ENCODE measurements at regions not wholly inside any gene's neighbourhood (a gene's known extent, or its start where the extent isn't known, plus 50 kb on each side); places are given as distances from the start of the nearest gene placed in this dataset.

DNA sequence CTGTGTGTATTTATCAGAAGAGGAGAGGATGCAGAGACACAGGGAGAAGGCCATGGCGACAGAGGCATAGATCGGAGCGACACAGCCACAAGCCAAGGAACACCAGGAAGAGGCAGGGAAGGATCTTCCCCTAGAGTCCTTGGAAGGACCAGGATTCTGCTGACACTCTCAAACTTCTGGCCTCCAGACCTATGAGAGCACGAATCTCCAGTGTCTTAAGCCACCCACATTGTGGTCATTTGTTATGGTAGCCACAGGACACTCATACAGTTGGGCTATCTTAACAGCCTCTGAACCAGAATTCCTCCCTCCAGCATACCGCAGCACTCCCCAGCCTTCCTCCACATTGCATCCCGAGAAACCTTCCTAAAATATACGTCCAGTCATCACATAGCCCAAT is 367.0 kb upstream of the MGMT start:
- Histone ChIP-seq H3K36me3 (ENCODE audit: control insufficient read depth, insufficient read depth, low read length) (no peaks in the 10 kb centered on the region), H3K4me3 (ENCODE audit: low read length) (no peak overlapping the region), H3K4me1 (ENCODE audit: control insufficient read depth, insufficient read depth, low read length) (no peaks in the 10 kb centered on the region), H3K9ac (ENCODE audit: low read length) (no peak overlapping the region), H3K9me3 (ENCODE audit: control insufficient read depth, low read length) (no peaks in the 10 kb centered on the region), H3K27me3 (ENCODE audit: control insufficient read depth, insufficient read depth, low read length) (no peaks in the 10 kb centered on the region)

DNA sequence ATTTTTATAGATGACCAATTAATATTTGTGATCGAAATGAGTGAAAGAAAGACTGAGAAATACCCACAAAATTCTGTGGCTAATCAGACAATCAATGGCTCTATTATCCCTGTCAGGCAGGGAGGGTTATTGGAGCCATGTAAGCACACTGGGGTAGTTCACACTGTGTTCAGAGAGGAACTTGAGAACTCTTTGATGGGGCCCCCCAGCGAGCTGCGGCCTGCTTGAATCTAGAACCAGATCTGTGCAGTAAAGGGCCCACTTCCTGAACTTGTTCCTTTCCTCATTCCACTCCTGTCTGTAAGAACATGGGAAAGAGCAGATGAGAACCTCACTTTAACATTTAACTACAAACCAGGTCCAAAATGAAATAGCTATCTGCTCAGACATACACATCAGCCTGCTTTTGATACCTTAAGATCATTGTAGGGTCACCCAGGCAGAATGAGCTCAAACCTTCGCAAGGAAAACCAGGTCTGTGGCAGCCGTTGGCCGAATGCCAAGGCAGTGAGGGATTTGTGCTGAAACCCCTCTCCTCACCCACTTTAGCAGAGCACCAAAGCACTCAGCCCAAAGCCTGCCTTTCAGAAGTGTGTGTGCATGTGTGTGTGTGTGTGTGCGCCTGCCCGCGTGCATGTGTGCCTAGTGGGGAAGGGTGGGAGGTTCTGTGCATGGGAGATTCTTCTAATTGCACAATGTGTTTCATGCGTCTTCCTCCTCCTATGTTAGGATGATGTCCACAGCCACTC is 365.6 kb upstream of the MGMT start:
- Histone ChIP-seq H3K9ac (ENCODE audit: low read length) (no peak overlapping the region), H3K27me3 (ENCODE audit: control insufficient read depth, insufficient read depth, low read length) (no peaks in the 10 kb centered on the region), H3K36me3 (ENCODE audit: control insufficient read depth, insufficient read depth, low read length) (no peaks in the 10 kb centered on the region), H3K9me3 (ENCODE audit: control insufficient read depth, low read length) (no peaks in the 10 kb centered on the region), H3K4me1 (ENCODE audit: control insufficient read depth, insufficient read depth, low read length) (no peaks in the 10 kb centered on the region), H3K4me3 (ENCODE audit: low read length) (no peak overlapping the region)

DNA sequence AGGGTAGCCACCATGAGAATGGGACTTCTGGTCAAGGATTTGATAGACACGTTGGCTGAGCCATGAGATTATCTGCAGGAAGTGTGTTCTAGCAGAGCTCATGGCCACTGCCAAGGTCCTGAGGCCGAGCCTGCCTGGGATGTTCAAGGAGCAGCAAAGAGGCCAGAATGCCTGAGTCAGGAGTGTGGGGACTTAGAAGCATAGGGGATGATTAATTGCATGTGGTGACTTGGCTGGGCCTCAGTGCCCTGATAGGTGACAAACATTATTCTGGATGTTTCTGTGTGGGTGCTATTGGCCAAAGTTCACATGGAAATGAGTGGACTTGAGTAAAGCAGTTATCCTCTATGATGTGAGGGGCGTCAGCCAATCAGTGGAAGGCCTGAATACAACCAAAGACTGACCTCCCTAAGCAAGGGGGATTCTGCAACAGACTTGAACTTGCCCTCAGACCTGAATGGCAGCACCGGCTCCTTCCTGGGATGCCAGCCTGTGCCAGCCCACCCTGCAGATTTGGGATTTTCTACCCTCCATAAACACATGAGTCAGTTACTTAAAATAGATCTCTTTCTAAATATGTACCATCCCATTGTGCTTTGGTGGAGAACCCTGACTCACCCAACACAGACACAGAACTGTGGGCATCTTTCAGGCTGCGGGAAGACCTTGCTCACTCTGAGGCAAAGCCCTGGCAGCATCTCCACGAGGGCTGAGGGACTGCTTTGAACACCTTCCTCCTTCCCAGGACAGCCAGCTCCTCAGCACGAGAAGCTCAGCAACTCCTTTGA is 363.9 kb upstream of the MGMT start:
- Histone ChIP-seq H3K9me3 (ENCODE audit: control insufficient read depth, low read length) (no peaks in the 10 kb centered on the region), H3K36me3 (ENCODE audit: control insufficient read depth, insufficient read depth, low read length) (no peaks in the 10 kb centered on the region), H3K9ac (ENCODE audit: low read length) (no peak overlapping the region), H3K27me3 (ENCODE audit: control insufficient read depth, insufficient read depth, low read length) (no peaks in the 10 kb centered on the region), H3K4me1 (ENCODE audit: control insufficient read depth, insufficient read depth, low read length) (no peaks in the 10 kb centered on the region), H3K4me3 (ENCODE audit: low read length) (no peak overlapping the region)

- Histone ChIP-seq H3K27me3 (ENCODE audit: control insufficient read depth, insufficient read depth, low read length) (no peaks in the 10 kb centered on the region), H3K36me3 (ENCODE audit: control insufficient read depth, insufficient read depth, low read length) (no peaks in the 10 kb centered on the region), H3K9me3 (ENCODE audit: control insufficient read depth, low read length) (no peaks in the 10 kb centered on the region), H3K9ac (ENCODE audit: low read length) (no peak overlapping the region), H3K4me1 (ENCODE audit: control insufficient read depth, insufficient read depth, low read length) (no peaks in the 10 kb centered on the region), H3K4me3 (ENCODE audit: low read length) (no peak overlapping the region)
These were observed 362.6 kb upstream of the MGMT start for GRCh38 chr10:129104266-129105045.

DNA sequence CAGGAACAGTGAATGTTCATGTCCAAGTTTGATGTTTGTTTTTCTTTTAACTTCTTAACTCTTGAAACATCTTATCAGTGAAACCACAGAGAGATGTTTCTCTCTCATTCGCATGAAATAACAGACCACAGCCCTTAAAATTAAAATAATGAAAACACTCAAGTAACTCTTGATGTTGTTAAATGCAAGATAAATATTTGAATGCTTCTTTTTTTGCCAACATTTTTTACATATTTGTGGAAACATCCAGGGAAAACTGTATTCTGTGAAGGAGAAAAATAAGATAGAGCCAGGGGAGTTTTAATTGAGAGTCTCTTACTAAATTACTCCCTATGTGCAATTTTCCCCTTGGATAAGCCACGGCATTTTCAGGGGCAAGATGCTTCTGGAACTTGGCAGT is 361.8 kb upstream of the MGMT start:
- H3K36me3 ChIP-seq (ENCODE audit: control insufficient read depth, insufficient read depth, low read length): no peaks in the 10 kb centered on the region
- H3K27me3 ChIP-seq (ENCODE audit: control insufficient read depth, insufficient read depth, low read length): no peaks in the 10 kb centered on the region
- no peak overlapping the region for H3K4me3 ChIP-seq (ENCODE audit: low read length)
- H3K9me3 ChIP-seq (ENCODE audit: control insufficient read depth, low read length): no peaks in the 10 kb centered on the region
- no peak overlapping the region for H3K9ac ChIP-seq (ENCODE audit: low read length)
- H3K4me1 ChIP-seq (ENCODE audit: control insufficient read depth, insufficient read depth, low read length): no peaks in the 10 kb centered on the region

DNA sequence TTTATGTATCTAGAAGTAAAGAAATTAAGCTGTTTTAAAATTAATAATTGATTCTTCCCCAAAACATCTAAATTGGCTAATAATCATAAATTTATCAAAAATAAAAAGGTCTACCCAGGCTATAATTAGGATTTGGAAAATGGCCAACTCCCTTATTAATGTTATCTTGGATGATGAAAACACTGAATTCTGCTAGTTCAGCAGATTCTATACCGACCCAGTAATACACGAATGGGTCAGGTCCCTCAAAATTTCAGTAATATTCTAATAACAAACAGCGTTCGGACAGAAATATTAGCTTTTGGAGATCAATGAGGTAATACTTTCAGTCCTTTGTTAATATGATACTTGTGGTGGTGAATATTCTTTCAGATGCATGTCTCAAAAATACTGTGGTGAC is 360.7 kb upstream of the MGMT start:
- H3K9ac ChIP-seq (ENCODE audit: low read length): no peak overlapping the region

DNA sequence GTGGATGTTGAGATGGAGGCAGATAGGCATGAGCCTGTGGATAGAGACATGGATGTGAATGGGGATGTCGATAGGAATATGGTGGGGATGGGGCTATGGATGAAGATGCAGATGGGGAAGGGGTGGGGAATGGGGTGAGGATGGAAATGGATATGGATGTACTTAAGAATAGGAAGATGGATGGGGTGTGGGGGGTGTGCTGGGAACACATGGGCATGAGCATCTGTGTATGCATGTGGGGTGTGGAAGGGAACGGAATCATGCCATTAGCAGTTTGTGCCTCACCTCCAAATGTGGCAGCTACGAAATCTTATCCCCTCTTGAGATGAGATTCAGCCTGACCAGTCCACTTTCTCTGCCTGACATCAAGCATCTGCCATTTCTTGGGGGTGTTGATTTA is 359.5 kb upstream of the MGMT start:
- Histone ChIP-seq H3K9me3 (ENCODE audit: control insufficient read depth, low read length) (no peaks in the 10 kb centered on the region), H3K4me3 (ENCODE audit: low read length) (no peak overlapping the region), H3K36me3 (ENCODE audit: control insufficient read depth, insufficient read depth, low read length) (no peaks in the 10 kb centered on the region), H3K4me1 (ENCODE audit: control insufficient read depth, insufficient read depth, low read length) (no peaks in the 10 kb centered on the region), H3K9ac (ENCODE audit: low read length) (no peak overlapping the region), H3K27me3 (ENCODE audit: control insufficient read depth, insufficient read depth, low read length) (no peaks in the 10 kb centered on the region)

More for the DNA sequence above, 360.7 kb upstream of the MGMT start:
- H3K27me3 ChIP-seq (ENCODE audit: control insufficient read depth, insufficient read depth, low read length): no peaks in the 10 kb centered on the region
- H3K9me3 ChIP-seq (ENCODE audit: control insufficient read depth, low read length): no peaks in the 10 kb centered on the region
- no peaks in the 10 kb centered on the region for H3K4me1 ChIP-seq (ENCODE audit: control insufficient read depth, insufficient read depth, low read length)
- no peak overlapping the region for H3K4me3 ChIP-seq (ENCODE audit: low read length)
- H3K36me3 ChIP-seq (ENCODE audit: control insufficient read depth, insufficient read depth, low read length): no peaks in the 10 kb centered on the region

DNA sequence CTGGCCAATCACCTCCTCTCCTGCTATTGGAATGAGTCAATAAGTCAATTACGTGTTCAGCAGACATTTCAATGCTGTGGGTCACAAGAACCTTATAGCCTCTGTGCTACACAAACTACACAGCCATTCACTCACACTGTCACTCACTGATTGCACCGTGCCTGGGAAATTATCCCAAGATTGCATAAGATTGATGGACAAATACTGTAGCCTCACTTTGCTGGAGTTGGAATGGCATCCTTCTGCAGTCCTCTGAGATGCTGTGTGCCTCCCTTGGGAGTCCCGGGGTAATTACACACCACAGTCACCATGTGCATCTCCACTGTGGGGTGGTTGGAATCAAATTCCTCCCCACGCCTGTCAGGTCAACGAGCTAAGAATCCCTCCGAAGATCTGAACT is 358.7 kb upstream of the MGMT start:
- Histone ChIP-seq H3K4me3 (ENCODE audit: low read length) (no peak overlapping the region), H3K9ac (ENCODE audit: low read length) (no peak overlapping the region), H3K4me1 (ENCODE audit: control insufficient read depth, insufficient read depth, low read length) (no peaks in the 10 kb centered on the region), H3K9me3 (ENCODE audit: control insufficient read depth, low read length) (no peaks in the 10 kb centered on the region), H3K36me3 (ENCODE audit: control insufficient read depth, insufficient read depth, low read length) (no peaks in the 10 kb centered on the region), H3K27me3 (ENCODE audit: control insufficient read depth, insufficient read depth, low read length) (no peaks in the 10 kb centered on the region)

DNA sequence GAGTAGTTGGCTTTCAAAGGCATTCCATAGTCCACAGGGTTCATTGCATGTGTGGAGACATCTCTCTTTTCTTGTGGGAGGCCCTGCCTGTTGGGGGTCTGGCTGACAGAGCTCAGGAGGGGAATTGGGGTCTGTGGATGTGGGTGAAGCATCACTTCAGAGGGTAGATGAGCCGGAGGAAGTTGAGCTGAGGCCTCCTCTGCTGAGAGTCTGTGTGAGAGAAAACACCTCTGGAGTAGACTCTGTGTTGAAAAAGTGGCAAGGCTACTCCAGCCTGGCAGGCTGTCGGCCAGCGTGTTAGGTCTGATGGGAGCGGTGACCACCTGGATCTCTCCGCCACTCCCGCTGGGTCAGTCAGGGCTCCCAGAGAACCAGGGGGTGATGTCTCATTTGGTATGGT is 358.0 kb upstream of the MGMT start:
- Histone ChIP-seq H3K9me3 (ENCODE audit: control insufficient read depth, low read length) (no peaks in the 10 kb centered on the region), H3K27me3 (ENCODE audit: control insufficient read depth, insufficient read depth, low read length) (no peaks in the 10 kb centered on the region), H3K4me3 (ENCODE audit: low read length) (no peak overlapping the region), H3K9ac (ENCODE audit: low read length) (no peak overlapping the region), H3K4me1 (ENCODE audit: control insufficient read depth, insufficient read depth, low read length) (no peaks in the 10 kb centered on the region), H3K36me3 (ENCODE audit: control insufficient read depth, insufficient read depth, low read length) (no peaks in the 10 kb centered on the region)

- Histone ChIP-seq H3K9me3 (ENCODE audit: control insufficient read depth, low read length) (no peaks in the 10 kb centered on the region), H3K4me3 (ENCODE audit: low read length) (no peak overlapping the region), H3K36me3 (ENCODE audit: control insufficient read depth, insufficient read depth, low read length) (no peaks in the 10 kb centered on the region), H3K4me1 (ENCODE audit: control insufficient read depth, insufficient read depth, low read length) (no peaks in the 10 kb centered on the region), H3K27me3 (ENCODE audit: control insufficient read depth, insufficient read depth, low read length) (no peaks in the 10 kb centered on the region), H3K9ac (ENCODE audit: low read length) (no peak overlapping the region)
These were observed 356.3 kb upstream of the MGMT start for GRCh38 chr10:129110780-129111179.

GRCh38 chr10:129111922-129112321 is 355.1 kb upstream of the MGMT start:
- Histone ChIP-seq H3K4me3 (ENCODE audit: low read length) (no peak overlapping the region), H3K9ac (ENCODE audit: low read length) (no peak overlapping the region), H3K4me1 (ENCODE audit: control insufficient read depth, insufficient read depth, low read length) (no peaks in the 10 kb centered on the region), H3K36me3 (ENCODE audit: control insufficient read depth, insufficient read depth, low read length) (no peaks in the 10 kb centered on the region), H3K9me3 (ENCODE audit: control insufficient read depth, low read length) (no peaks in the 10 kb centered on the region), H3K27me3 (ENCODE audit: control insufficient read depth, insufficient read depth, low read length) (no peaks in the 10 kb centered on the region)

DNA sequence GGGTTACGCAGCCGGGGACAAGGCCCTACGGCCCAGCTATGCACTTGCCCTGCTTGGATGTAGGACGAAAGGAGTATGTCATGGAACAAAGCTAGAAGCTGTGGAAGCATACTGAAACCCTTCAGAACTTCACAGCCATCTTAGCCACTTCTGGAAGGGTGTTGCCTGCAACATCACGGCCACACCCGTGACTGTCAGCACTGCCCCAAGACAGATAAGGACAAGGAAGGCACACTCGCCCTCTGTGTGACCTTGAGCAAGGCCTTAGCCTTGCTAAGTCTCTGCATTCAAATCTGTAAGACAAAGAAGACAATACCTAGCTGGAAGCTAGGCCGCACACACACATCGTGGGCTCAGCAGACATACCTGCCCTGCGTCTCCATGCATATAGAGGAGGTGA is 352.5 kb upstream of the MGMT start:
- Histone ChIP-seq H3K9ac (ENCODE audit: low read length) (no peak overlapping the region), H3K36me3 (ENCODE audit: control insufficient read depth, insufficient read depth, low read length) (no peaks in the 10 kb centered on the region), H3K4me1 (ENCODE audit: control insufficient read depth, insufficient read depth, low read length) (no peaks in the 10 kb centered on the region), H3K4me3 (ENCODE audit: low read length) (no peak overlapping the region), H3K9me3 (ENCODE audit: control insufficient read depth, low read length) (no peaks in the 10 kb centered on the region), H3K27me3 (ENCODE audit: control insufficient read depth, insufficient read depth, low read length) (no peaks in the 10 kb centered on the region)

Measured in mucosa of stomach (tissue), 1 donor.